Stomach (tissue), 4 donors: ENCODE measurements at regions not wholly inside any gene's neighbourhood (a gene's known extent, or its start where the extent isn't known, plus 50 kb on each side); places are given as distances from the start of the nearest gene placed in this dataset.

Experiments used
- CTCF ChIP-seq, 7 experiments: fragments of 450-650 bp in 4 of 7; fragments of 200-600 bp in 3 of 7; sonication (generic) in 3 of 7; IDR thresholded peaks; one replicate each; pipeline ENCODE4 v1.5.1; 2016 to 2019; ENCODE audit warnings: antibody characterized with exemption in 7 of 7, control low read depth in 2 of 7, mild to moderate bottlenecking in 1 of 7
- EP300 ChIP-seq: sonication (generic); formaldehyde crosslinking; IDR thresholded peaks from one replicate; pipeline ENCODE4 v1.6.1; 2017; ENCODE audit warnings: antibody characterized with exemption

DNA sequence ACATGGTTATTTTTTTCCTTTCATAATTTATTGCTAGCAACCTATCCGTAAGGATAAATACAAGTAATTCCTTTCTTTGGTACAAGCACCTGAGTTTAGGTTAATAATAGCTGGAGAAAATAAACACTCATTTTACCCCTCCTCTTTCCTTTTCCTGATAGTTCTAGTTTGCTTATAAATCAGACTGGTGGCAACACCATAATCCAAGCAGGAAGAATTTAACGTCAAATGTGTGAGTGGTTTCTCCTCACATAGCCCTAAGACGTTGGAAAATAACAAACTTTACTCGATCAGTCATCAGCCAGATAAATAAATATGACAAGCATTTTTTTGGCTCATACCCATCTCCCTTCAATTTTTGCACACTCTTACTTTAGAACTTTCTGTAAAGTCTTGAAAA lies 190.3 kb upstream of the FAM241A start:
- TF ChIP-seq CTCF (IDR thresholded peaks at IDR 0.05) = no peak
- TF ChIP-seq EP300 = no peak
